HepG2 (cell line): ENCODE measurements at regions not wholly inside any gene's neighbourhood (a gene's known extent, or its start where the extent isn't known, plus 50 kb on each side); places are given as distances from the start of the nearest gene placed in this dataset.

Source experiments
- ATAC-seq: fragments of 200-7000 bp; cut with Tn5 transposase; 3 replicates; pipeline ENCODE4 v1.9.1; 2020; ENCODE audit warnings: mild to moderate bottlenecking, moderate library complexity
- BruUV-seq: library from RNA; stranded (reverse); fragments of 400-500 nt; replicated peaks from 2 replicates; lab custom pipeline; 2021; lab: Mats Ljungman, UMichigan
- CTCF ChIA-PET: fragments of 300-600 bp; formaldehyde crosslinking; extraction: SDS; loops from one replicate; lab custom pipeline; 2021; ENCODE audit warnings: low total read pairs, inconsistent platforms, low intra/inter-chr PET ratio; lab: Yijun Ruan, JAX
- POLR2A ChIA-PET: fragments of 350-600 bp; sonication (Branson Sonifier 250); formaldehyde crosslinking; loops from one replicate; lab custom pipeline; 2020; ENCODE audit warnings: antibody characterized with exemption, inconsistent platforms; lab: Yijun Ruan, JAX
- DNase-seq: peaks from one replicate; pipeline ENCODE4 v3.0.0-alpha.2; 2015; ENCODE audit warnings: low spot score
- FAIRE-seq: peaks from 3 replicates; lab custom pipeline; 2011; peaks lifted over from hg19 to GRCh38; lab: Jason Lieb, UNC
- H2AFZ ChIP-seq: one replicate; pipeline ENCODE4 v1.6.1; 2011; ENCODE audit warnings: low read length, inconsistent platforms
- H3K27ac ChIP-seq: fragments of 300-600 bp; 3 replicates; pipeline ENCODE4 v1.8.0; 2011; ENCODE audit warnings: mixed run types, mild to moderate bottlenecking, mixed read lengths, low read length, inconsistent platforms; ENCODE audit not compliant: insufficient read depth; ENCODE audit errors: extremely low read length
- H3K27me3 ChIP-seq, 2 experiments: fragments of 200-600 bp in 1 of 2; 2 replicates in 1 of 2; 3 replicates in 1 of 2; pipeline versions ENCODE4 v1.6.0 to v1.8.0; 2011; ENCODE audit warnings: low read length in 2 of 2, mild to moderate bottlenecking in 2 of 2, moderate library complexity in 2 of 2, inconsistent platforms in 1 of 2; ENCODE audit not compliant: insufficient read depth in 2 of 2, control insufficient read depth in 1 of 2
- H3K36me3 ChIP-seq, 2 experiments: fragments of 200-600 bp in 1 of 2; replicated peaks in 1 of 2; 2 replicates in 1 of 2; 3 replicates in 1 of 2; pipeline versions ENCODE4 v1.5.1 to v1.8.0; 2011; ENCODE audit warnings: low read length in 2 of 2, inconsistent platforms in 1 of 2; ENCODE audit not compliant: insufficient read depth in 2 of 2, control insufficient read depth in 1 of 2
- H3K4me1 ChIP-seq: 2 replicates; pipeline ENCODE4 v1.5.1; 2012; ENCODE audit warnings: low read length, inconsistent platforms; ENCODE audit not compliant: insufficient read depth
- H3K4me2 ChIP-seq: 2 replicates; pipeline ENCODE4 v1.6.0; 2011; ENCODE audit warnings: low read depth, low read length, inconsistent platforms
- H3K4me3 ChIP-seq, 3 experiments: fragments of 200-600 bp in 1 of 3; sonication (generic), shearing (Covaris generic) in 1 of 3; replicated peaks in 1 of 3; 2 replicates each; pipeline ENCODE4 v1.5.1; 2011 to 2016; ENCODE audit warnings: low read length in 3 of 3, inconsistent platforms in 2 of 3, low read depth in 2 of 3, mild to moderate bottlenecking in 2 of 3, control low read depth in 1 of 3, mixed read lengths in 1 of 3; ENCODE audit not compliant: insufficient read depth in 1 of 3
- H3K79me2 ChIP-seq: one replicate; pipeline ENCODE4 v1.6.1; 2011; ENCODE audit warnings: low read length, inconsistent platforms; ENCODE audit not compliant: insufficient read depth
- H3K9ac ChIP-seq: 2 replicates; pipeline ENCODE4 v1.6.0; 2011; ENCODE audit warnings: mild to moderate bottlenecking, low read depth, low read length, inconsistent platforms; ENCODE audit not compliant: insufficient read depth
- H3K9me3 ChIP-seq: 2 replicates; pipeline ENCODE4 v1.5.1; 2012; ENCODE audit warnings: mild to moderate bottlenecking, low read length
- H4K20me1 ChIP-seq: 2 replicates; pipeline ENCODE4 v1.6.0; 2011; ENCODE audit warnings: inconsistent platforms, mild to moderate bottlenecking, low read length, moderate library complexity; ENCODE audit not compliant: insufficient read depth
- FOXP1 ChIP-seq, 2 experiments: fragments of 450-650 bp in 1 of 2; IDR thresholded peaks; 2 replicates each; pipeline ENCODE4 v1.6.1; 2017 to 2018; ENCODE audit warnings: antibody characterized with exemption in 1 of 2
- GMEB1 ChIP-seq: sonication (generic); formaldehyde crosslinking; IDR thresholded peaks from 2 replicates; pipeline ENCODE4 v1.5.1; 2020; ENCODE audit warnings: missing genetic modification reagents, mild to moderate bottlenecking, borderline replicate concordance
- MED13 ChIP-seq: sonication (generic); formaldehyde crosslinking; IDR thresholded peaks from 2 replicates; pipeline ENCODE4 v1.5.0; 2020; ENCODE audit warnings: missing genetic modification reagents
- YEATS2 ChIP-seq: sonication (generic); formaldehyde crosslinking; IDR thresholded peaks from 2 replicates; pipeline ENCODE4 v1.4.0; 2020; ENCODE audit warnings: missing genetic modification reagents, borderline replicate concordance
- ZNF17 ChIP-seq: sonication (generic); formaldehyde crosslinking; IDR thresholded peaks from 2 replicates; pipeline ENCODE4 v1.5.0; 2020; ENCODE audit warnings: mild to moderate bottlenecking, missing genetic modification reagents
- ZNF318 ChIP-seq: sonication (generic); formaldehyde crosslinking; IDR thresholded peaks from 2 replicates; pipeline ENCODE4 v1.4.0; 2020; ENCODE audit warnings: mild to moderate bottlenecking, missing genetic modification reagents
- ZNF383 ChIP-seq: sonication (generic); formaldehyde crosslinking; IDR thresholded peaks from 2 replicates; pipeline ENCODE4 v1.4.0; 2020; ENCODE audit warnings: missing genetic modification reagents, mild to moderate bottlenecking, borderline replicate concordance
- ZNF414 ChIP-seq: sonication (generic); formaldehyde crosslinking; IDR thresholded peaks from 2 replicates; pipeline ENCODE4 v1.5.0; 2020; ENCODE audit warnings: missing genetic modification reagents
- ZNF558 ChIP-seq: sonication (generic); formaldehyde crosslinking; IDR thresholded peaks from 2 replicates; pipeline ENCODE4 v1.9.0; 2022; ENCODE audit warnings: mild to moderate bottlenecking, missing genetic modification reagents, borderline replicate concordance
- ZNF563 ChIP-seq: sonication (generic); formaldehyde crosslinking; IDR thresholded peaks from 2 replicates; pipeline ENCODE4 v1.8.0; 2022; ENCODE audit warnings: mild to moderate bottlenecking, moderate library complexity, missing genetic modification reagents
- ZNF644 ChIP-seq: IDR thresholded peaks from 2 replicates; pipeline ENCODE4 v1.6.1; 2016; ENCODE audit warnings: low read depth
- WGBS: methylation state at CpG from one replicate; pipeline ENCODE4 v1.1.6; 2017; ENCODE audit warnings: low lambda C conversion rate; 5-methylcytosine and 5-hydroxymethylcytosine counted together
- in situ Hi-C: cut with HindIII; loops from 2 replicates; pipeline ENCODE4 v1.10.0; 2017; ENCODE audit warnings: low pct_unique_long_range_greater_than_20kb; ENCODE audit not compliant: extremely low pct_ligation_motif_present
- intact Hi-C: fragments of 100-400 bp; cut with micrococcal nuclease; formaldehyde crosslinking; loops from one replicate; pipeline ENCODE4 v1.10.0; 2022; ENCODE audit not compliant: unreplicated experiment
- TF ChIP-seq, protein P1 (sequence below): sonication (generic); formaldehyde crosslinking; IDR thresholded peaks from 2 replicates; pipeline ENCODE4 v1.8.0; 2022; ENCODE audit warnings: low read depth, missing genetic modification reagents

GRCh38 chr6:109875973-109876372 lies 102.1 kb upstream of the GPR6 start:
- peaks cover 0 to 35% of the 10 kb centered on the region in 2 experiments; a peak in 3 of 5 replicates for H3K27me3 ChIP-seq
- in situ Hi-C loops = no loop called here
- no peak overlapping the region for H3K9ac ChIP-seq
- no peak for FAIRE-seq
- 0% methylated on average over 1 of the region's 3 CpGs for WGBS
- DNase-seq = no peak
- POLR2A ChIA-PET = no interaction called here
- CTCF ChIA-PET = no interaction called here
- H3K79me2 ChIP-seq = no peaks in the 10 kb centered on the region
- no peaks in the 10 kb centered on the region for H3K9me3 ChIP-seq
- H3K27ac ChIP-seq = no peak overlapping the region
- H4K20me1 ChIP-seq = no peaks in the 10 kb centered on the region
- no peaks in the 10 kb centered on the region for H3K4me1 ChIP-seq
- H3K4me2 ChIP-seq = no peak overlapping the region
- no peak overlapping the region for H3K4me3 ChIP-seq
- intact Hi-C loops = no loop called here
- no peak overlapping the region for H2AFZ ChIP-seq
- ATAC-seq = no peak
- BruUV-seq = no TSS peak
- no peaks in the 10 kb centered on the region for H3K36me3 ChIP-seq
- no peak for TF ChIP-seq ZNF563 (CRISPR knock-in tag)
- TF ChIP-seq GMEB1 (CRISPR knock-in tag) = no peak
- no peak for TF ChIP-seq FOXP1 (IDR thresholded peaks at IDR 0.05)
- no peak for TF ChIP-seq FOXP1 (CRISPR knock-in tag; IDR thresholded peaks at IDR 0.05)
- no peak for TF ChIP-seq ZNF383 (CRISPR knock-in tag)
- TF ChIP-seq YEATS2 = no peak
- no peak for TF ChIP-seq ZNF318
- no peak for TF ChIP-seq ZNF644
- no peak for TF ChIP-seq ZNF558 (CRISPR knock-in tag)
- no peak for TF ChIP-seq MED13 (CRISPR knock-in tag)
- no peak for TF ChIP-seq ZNF17
- TF ChIP-seq, protein P1, sequence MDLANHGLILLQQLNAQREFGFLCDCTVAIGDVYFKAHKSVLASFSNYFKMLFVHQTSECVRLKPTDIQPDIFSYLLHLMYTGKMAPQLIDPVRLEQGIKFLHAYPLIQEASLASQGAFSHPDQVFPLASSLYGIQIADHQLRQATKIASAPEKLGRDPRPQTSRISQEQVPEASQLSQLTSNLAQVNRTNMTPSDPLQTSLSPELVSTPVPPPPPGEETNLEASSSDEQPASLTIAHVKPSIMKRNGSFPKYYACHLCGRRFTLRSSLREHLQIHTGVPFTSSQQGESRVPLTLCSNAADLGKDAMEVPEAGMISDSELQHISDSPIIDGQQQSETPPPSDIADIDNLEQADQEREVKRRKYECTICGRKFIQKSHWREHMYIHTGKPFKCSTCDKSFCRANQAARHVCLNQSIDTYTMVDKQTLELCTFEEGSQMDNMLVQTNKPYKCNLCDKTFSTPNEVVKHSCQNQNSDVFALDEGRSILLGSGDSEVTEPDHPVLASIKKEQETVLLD (CRISPR knock-in tag) = no peak
- no peak for TF ChIP-seq ZNF414 (CRISPR knock-in tag)
